HG03139 (cell line): ENCODE measurements at regions not wholly inside any gene's neighbourhood (a gene's known extent, or its start where the extent isn't known, plus 50 kb on each side); places are given as distances from the start of the nearest gene placed in this dataset.
"Not testable (repeated sequence)": the region's sequence is repeated elsewhere in the genome, so short reads cannot be mapped to it uniquely, and the experiment has no call there.

ENCODE experiments used
- ATAC-seq: cut with Tn5 transposase; IDR thresholded peaks from one replicate; pipeline ENCODE4 v1.9.1; 2021; ENCODE audit not compliant: unreplicated experiment

DNA sequence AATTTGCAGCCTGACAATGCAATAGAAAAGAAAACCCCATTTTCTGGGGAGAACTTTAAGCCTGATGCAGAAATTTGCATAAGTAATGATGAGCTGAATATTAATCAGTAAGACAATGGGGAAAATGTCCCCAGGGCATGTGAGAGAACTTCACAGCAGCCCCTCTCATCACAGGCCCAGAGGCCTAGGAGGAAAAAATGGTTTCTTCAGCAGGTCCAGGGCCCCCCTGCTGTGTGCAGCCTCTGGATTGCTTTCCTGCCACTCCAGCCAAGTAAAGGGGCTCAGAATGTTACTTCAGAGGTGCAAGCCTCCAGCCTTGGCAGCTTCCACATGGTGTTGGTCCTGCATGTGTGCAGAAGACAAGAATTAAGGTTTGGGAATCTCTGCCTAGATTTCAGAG is 900.3 kb upstream of the ROBO1 start:
- ATAC-seq = no peak

DNA sequence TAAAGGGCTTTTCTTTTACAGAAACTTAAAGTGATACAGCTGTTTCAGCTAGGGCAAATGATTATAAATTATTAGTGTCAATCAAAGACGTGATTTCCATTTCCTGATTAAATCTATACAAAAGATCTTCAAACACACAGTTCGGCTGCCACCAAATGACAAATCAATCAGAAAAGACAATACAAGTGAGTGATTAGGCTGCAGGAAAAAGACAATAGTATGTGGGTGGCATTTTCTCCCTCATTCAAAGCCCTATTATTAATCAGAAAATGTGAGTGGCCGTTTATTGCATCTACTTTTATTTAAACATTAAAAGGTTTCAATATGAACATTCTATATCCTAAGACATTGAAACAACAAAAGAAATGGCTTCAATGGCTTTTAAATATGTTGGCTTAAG is 895.6 kb upstream of the ROBO1 start:
- no peak for ATAC-seq

DNA sequence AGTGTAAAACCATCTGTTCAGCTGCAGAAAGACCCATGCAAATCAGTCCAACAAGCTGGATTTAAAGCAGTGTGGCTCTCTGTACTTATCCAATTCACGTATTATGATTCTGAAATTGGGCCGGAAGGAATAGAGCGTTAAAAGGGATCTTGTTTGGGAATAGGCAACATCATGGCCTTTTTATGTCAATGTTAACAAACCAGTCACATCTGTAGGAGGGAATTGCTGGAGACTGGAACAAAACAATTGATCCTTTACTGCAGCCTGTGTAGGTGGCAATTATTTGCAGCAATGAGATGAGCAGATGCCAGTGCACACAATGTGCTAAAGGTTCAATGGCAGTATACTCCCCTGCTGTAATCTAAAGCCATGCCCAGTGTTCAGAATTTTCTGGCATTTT is 887.4 kb upstream of the ROBO1 start:
- ATAC-seq = no peak

DNA sequence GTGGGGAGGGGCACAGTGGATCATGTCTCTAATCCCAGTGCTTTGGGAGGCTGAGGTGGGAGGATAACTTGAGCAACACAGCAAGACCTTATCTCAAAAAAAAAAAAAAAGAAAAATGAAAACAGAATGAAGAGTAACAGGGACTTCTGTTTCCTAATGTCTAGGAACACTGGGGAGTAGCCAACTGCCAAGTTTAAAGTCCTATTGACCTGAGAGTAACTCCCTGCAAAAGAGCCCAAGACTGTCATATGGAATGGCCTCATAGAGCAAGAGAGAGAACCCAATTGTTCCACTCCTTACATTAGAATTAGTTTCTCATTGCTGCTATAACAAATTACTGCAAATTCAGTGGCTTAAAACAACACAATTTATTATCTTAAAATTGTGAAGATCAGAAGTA is 881.4 kb upstream of the ROBO1 start:
- ATAC-seq = no peak

DNA sequence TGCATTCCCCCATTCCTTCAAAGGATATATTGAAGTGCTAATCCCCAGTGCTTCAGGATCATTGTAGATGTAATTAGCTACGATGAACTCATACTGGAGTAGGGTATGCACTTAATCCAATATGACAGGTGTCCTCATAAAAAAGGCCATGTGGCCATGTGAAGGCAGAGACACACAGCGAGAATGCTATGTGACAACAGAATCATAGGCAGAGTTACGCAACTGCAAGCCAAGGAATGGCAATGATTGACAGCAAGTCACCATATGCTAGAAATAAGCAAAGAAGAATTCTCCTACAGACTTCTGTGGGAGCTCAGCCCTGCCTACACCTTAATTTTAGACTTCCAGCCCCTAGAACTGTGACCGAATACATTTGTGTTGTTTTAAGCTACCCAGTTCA is 875.6 kb upstream of the ROBO1 start:
- no peak for ATAC-seq

DNA sequence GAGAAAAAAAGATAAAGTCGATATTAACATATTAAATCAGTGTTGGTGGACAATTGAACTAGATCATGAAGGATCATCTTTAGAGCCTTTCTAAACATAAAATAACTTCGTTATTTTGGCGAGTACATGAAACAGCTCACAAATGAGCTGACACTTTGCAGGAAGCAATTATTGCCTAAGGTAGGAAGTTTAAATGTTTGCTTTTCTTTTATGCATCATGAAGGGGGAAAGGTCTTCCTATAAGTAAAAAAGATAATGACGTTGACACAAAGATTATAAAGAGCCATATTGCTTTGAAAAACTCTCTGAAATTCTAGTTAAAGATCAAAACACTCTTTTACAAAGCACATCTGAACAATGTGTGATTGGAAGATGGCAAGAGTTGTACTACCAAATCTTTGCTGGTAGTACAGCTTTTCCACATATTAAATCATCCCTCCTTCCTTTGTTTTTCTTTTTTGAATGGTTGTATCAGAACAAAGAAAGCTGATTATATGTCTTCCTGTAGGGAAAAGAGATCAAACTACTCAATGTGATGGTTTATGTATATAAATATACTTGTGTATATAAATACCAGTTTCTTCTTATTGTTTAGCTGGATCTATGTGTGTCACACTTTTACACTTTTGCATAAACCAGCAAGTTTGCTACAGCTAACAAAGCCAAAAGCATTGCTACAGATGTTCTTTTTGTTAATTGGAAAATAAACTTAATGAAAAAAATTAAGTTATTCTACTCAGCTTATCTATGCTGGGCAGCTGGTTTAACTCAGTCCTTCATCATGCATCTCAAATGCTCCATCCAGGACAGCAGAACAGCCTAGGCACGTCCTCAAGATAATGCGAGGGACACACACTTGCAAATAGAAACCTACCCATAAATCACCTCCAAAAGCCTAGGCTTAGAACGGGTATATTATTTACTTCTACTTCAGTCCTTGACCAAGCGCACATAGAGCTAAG is 850.8 kb upstream of the ROBO1 start:
- no peak for ATAC-seq

DNA sequence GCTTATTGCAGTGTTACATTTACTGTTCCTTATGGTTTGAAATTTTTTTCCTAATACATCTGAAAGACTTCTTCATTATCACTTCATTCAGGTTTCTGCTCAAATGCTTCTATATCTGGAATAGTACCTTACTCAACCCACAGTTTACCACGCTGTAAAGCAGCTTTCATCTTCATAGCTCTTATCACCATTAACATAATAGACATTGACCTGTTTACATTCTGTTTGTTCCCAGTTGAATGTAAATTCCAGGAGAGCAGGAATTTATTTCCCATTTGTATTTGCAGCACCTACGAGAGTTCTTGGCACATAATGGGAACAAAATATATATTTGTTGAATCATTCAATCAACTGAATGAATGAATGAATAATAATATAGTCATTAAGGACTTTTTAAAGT is 844.6 kb upstream of the ROBO1 start:
- no peak for ATAC-seq

DNA sequence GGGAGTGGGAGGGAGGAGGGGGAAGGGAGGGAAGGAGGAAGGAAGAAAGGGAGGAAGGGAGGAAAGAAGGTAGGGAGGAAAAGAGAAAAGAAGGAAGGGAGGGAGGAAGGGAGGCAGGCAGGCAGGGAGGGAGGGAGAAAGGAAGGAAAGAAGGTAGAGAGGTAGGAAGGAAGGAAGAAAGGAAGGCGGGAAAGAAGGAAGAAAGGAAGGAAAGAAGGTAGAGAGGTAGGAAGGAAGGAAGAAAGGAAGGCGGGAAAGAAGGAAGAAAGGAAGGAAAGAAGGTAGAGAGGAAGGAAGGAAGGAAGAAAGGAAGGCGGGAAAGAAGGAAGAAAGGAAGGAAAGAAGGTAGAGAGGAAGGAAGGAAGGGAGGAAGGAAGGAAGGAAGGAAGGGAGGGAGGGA is 840.3 kb upstream of the ROBO1 start:
- ATAC-seq = not testable (repeated sequence)

DNA sequence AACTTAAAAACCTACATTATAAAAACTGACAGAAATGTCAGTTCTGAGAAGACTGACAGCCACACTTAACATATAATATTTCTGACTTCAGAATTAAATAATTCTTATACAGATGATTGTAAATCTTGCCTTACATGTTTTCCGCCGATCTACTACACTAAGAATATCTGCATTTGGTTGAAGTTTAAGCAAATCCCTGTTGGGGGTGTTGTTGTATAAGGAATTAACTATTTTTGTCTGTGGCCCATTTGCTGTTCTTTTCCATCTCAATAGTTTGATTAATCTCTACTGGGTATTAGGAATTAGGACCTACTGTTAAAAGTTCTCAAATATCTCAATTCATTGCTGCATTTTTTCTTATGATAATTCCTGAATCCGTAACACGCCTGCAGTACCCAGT is 838.3 kb upstream of the ROBO1 start:
- no peak for ATAC-seq

DNA sequence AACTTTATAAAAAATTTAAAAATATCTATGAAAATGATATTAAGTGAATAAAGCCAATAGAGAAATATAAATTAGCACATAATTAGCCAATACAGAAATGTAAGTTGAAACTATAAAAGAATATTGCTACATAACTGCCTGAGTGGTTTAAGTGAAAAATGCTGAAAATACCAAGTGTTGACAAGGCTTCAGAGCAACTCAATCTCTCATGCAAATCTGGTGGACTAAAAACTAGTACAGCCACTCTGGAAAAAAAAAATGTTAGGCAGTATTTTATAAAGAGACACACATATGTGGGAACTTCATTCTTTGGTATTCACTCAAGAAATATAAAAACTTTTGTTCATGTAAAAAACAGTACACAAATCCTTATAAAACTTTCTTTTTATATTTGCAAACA is 833.7 kb upstream of the ROBO1 start:
- ATAC-seq = no peak

DNA sequence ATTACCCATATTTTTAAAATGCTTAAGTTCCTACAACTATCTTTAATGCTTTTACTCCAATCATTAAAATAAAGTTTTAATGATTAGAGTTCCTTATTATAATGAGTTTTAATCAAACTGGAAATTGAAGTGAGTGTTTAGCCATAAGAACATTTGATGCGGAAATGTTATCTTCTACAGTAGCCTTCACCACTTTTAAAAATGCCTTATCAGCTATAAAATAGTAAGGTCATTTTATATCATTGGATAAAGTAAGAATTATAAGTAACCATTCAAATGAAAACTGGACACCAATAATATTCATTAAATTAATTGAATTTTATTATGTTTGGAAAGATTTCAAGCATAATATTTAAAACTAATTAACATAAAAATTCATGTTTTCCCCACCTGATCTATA is 825.0 kb upstream of the ROBO1 start:
- ATAC-seq = no peak

DNA sequence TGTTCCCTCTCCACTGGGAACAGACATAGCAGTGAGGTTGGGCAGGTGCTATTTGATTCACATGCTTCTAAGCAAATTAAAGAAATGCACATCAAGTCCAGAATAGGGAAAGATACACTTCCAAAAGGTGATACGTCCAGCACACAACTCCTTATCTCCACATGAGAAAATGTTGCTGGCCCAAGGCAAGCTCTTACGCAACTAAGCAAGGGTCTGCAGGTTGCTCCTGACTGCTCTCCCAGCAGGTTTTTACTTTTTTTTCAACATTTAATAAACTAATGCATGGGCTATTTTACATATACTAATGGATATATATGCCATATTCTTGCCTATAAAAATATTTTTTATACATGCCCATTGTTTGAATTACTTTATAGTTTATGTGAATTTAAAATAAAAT is 818.5 kb upstream of the ROBO1 start:
- no peak for ATAC-seq

DNA sequence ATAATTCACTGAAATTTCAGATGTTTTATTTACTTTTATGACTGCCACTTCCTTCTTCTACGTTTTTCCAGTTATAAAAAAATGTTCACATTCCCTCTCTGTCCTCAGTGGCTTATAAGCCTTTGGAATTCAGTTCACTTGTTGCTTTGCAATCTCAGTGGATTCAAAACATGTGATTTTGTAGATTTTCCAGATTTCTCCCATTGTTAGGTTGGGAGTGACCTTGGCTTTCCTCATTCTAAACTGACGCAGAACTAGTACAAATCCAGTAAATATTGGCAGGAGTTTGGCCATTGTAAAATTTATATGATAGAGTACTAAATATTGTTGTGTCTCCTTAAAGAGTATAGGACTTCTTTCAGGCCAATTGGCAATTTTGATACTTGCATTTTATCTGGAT is 812.3 kb upstream of the ROBO1 start:
- ATAC-seq = no peak

DNA sequence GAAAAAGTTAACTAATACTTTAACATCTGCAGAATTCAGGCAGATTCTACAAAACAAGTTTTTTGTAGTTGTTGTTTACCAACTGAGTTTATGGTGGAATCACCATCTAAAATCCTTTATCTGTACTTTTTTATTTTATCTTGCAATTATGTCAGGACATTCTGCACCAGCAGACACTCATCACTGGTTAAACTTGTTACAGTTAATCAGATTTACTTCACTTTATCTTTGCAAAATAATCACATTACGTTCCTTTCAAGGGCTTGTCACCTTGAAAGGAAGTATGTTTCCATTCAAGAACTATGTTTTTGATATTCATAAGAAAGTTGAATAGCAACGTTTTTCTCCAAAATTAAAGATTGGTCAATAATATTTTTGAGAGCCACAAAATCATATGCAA is 796.6 kb upstream of the ROBO1 start:
- no peak for ATAC-seq

DNA sequence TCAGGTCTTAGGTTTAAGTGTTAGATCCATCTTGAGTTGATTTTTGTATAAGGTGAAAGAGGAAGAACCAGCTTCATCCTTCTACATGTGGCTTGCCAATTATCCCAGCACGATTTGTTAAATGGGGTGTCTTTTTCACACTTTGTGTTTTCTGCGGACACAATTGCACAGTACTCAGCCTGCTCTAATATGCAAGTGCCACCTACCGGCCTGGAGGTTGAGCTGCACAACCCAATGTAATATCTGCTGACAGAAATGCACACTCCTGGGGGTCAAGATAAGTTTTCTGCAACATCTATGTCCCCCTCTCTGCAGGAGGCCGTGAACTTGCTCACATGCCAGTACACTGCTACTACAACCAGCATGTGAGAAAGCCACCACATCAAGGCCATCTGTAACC is 791.9 kb upstream of the ROBO1 start:
- ATAC-seq = no peak

DNA sequence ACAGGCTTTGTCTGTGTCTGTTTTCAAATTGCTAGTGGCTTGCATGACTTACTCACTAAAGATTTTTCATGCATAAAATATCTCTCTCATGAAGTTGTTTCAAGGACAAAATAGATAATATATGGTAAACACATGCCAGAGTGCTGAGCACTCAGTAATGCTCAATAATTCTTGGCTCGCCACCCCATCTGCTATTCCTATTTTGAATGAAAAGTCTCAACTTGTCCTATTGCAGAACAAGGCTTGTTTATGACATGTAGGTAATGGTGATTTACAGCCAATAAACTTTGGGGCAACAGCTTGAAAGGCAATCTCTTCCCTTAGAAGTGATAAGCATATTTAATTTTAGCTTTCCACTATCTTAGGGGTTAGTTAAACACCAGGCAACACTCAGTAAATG is 789.0 kb upstream of the ROBO1 start:
- ATAC-seq = no peak

DNA sequence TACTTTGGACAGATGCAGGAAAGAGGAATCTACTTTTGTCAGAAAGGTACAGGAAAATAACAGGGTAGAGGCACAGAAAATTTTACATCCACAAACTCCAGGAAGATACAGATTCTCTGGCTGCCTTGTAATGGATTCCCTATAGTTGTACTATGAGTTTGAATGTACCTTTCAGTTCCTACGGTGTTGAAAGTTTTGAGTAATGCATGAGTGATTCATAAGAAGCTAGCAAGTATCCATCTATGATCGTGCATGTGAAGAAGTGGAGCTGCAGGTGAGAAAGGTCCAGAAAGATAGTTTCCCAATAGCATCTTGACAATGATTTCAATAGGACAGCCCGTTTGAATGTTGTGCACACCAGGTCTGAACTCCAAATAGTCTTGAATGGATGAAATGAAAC is 786.5 kb upstream of the ROBO1 start:
- no peak for ATAC-seq

DNA sequence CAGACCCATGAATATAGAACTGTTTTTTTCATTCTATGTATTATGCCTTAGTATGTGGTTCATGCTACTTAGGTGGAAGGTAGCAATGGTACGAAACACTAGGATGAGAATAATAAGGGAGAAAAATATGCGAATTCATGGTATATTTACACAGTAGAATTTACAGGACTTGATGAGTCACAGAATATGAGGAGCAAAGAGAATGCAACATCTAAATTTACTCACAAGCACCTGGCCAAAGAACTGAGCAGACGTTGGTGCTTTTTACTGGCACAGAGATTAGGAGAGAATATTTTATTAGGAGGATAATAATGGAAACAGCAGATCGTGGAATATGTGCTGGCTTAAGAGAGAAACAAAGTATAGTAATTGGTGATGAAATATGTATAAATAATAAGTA is 785.4 kb upstream of the ROBO1 start:
- no peak for ATAC-seq

DNA sequence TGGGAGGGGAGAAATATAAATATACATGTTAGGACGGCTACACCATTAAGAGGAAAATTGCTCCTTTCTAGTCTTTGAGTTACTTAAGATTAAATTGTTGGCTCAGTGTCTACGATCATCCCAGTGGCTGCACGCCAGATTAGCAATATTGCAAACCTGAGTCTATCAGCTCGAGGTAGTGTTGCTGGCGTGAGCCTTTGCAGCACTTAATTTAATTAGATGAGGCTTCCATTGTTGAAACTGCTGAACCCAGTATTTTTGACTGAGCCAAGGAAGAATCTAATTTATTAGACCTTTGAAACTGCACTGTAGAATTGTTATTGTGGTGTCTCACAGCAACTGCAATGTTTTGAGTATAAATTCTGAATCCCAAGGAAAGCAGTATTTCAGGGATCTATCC is 782.4 kb upstream of the ROBO1 start:
- ATAC-seq = no peak

DNA sequence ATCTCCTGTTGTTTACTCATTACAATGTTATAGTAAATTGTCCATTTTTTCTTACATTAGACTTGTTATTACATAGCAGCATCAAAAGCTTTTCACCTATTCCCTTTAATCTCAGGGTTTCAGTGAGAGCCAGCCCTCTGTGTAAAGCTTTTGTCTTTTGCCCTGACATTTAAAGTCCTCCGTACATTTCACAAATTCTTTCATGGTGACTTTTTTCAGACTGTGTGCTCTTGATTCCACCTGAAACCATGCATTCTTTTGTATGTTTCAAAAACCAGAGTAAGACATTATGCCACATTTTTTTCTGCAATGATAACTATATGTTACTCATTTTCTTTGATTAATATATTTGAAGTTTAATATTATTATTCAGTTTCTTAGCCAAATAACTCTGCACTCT is 781.4 kb upstream of the ROBO1 start:
- no peak for ATAC-seq

DNA sequence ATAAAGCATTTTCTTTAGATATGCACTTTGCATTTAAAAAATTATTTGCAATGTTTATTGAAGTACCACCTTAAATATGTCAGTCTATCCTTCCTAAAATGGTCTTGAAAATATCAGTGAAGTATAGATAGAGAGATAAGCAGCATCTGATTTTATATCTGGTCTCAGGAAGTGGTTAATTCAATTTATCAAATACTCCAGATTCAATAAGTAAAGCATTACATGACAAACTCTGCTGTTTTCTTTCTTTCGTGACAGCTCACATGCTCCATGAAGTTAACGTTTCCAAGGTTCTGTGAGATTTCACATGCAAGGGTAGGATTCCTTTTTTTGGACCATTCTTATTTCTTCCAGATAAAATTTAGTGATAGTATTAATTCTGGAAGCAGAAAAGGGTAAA is 775.4 kb upstream of the ROBO1 start:
- ATAC-seq = no peak

DNA sequence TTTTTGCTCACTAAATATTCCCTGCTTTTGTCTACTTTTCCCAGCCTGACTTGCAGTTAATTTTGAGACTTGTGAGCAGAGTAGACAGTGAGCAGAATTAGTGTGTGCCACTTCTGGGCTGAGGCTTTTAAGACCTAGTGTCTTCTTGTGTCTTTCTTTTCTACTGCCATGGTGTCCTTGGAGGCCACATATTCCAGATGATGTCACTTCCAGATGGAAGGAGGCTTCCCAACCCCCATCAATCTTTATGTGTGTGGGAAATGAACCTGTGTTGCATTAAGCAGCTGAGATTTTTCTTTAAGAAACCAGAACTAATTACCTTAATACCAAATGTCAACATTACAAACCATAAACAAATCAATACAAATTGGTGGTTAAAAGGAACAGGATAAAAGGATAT is 774.7 kb upstream of the ROBO1 start:
- no peak for ATAC-seq

DNA sequence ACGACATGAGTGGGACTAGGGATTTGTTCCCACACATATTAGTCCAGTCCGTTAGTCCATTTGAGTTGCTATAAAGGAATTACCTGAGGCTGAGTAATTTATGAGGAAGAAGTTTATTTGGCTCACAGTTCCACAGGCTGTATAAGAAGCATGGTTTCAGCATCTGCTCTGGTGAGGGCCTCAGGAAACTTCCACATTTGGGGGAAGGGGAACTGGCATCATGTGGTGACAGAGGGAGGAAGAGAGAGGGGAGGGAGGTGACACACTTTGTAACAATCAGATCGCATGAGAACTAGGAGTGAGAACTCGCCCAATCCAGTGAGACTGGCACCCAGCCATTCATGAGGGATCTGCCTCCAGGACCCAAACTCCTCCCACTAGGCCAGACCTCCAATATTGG is 769.9 kb upstream of the ROBO1 start:
- ATAC-seq = no peak
